HL-60/S4 treated with retinoic acid at 250 ng/mL for 4 days and 3 days (cell line): ENCODE measurements at regions not wholly inside any gene's neighbourhood (a gene's known extent, or its start where the extent isn't known, plus 50 kb on each side); places are given as distances from the start of the nearest gene placed in this dataset.
"Not testable (repeated sequence)": the region's sequence is repeated elsewhere in the genome, so short reads cannot be mapped to it uniquely, and the experiment has no call there.

Experiments
- in situ Hi-C: fragments of 300-500 bp; cut with MboI; formaldehyde crosslinking; loops from 2 replicates; pipeline ENCODE4 v1.7.0; 2022; ENCODE audit warnings: low sequenced_read_pairs

DNA sequence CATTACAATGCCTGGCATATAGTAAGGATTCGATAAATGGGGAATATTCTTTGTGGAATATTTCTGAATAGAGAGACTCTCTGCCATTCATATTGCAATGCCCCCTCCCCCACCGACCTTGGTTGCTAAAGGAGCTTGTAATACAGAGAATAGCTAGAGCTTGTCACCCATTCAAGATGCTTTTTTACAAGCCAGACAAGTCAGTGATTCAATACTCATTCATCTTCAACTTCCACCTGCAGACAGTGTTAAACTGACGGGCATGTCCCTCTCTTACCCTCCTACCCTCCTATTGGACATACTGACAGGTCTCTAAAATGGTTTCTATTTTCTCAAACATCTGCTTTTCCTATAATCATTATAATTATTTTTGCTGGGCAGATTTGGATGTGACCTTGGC, 257.4 kb downstream of the KCNJ2 start:
- in situ Hi-C loops = no loop called here

DNA sequence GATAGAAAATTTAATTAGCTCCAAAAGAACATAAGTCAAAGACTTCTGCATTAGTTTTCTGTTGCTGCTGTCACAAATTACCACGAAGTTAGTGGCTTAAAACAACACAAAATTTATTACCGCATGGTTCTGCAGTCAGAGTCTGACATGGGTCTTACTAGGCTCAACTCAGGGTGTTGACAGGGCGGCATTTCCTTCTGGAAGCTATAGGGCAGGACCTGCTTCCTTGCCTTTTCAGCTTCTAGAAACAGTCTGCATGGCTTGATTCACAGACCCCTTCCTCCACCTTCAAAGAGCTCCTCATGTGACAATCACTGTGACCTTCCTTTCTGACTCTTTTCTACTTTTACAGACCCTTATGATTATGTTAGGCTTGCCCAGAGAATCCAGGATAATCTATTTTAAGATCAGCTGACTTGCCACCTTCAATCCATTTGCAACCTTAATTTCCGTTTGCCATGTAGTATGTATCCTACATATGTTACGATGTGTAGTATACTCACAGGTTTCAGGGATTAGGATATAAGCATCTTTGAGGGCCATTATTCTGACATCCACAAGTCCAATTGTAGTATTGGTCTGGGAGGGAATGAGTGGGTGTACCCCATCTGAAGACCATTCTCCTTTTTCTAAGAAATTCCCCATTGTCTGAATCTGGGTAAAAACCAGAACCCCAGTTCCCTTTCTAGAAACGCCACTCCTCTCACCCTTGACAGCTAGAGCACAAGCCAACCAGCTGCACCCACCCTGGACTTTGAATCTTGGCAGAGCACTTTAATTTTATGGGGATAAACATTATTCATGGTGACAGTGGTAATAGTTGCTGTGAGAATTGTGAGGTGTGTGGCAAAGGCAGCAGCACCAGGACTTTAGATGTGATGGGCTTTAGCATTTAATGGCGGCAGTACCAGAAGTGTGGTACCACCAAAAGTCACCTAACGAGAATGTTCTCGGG, 265.5 kb downstream of the KCNJ2 start:
- in situ Hi-C loops = no loop called here

DNA sequence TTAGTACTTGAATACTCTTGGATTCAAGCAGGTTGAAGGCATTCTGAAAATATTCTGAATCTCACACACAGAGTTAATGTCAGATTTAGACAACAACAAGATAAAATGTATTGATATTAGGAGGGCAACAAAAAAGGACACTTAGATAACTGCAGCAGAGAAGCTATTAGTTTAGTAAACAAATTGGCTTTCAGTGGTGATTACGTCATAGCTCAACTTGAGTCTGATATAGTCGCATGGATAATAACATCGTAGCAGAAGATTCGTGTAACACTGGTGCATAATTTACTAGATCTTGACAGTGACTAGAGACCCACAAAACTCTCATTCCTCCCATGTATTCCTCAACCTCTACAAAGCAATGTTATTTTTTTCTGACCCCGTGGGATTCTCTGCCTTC, 268.3 kb downstream of the KCNJ2 start:
- in situ Hi-C loops = no loop called here

DNA sequence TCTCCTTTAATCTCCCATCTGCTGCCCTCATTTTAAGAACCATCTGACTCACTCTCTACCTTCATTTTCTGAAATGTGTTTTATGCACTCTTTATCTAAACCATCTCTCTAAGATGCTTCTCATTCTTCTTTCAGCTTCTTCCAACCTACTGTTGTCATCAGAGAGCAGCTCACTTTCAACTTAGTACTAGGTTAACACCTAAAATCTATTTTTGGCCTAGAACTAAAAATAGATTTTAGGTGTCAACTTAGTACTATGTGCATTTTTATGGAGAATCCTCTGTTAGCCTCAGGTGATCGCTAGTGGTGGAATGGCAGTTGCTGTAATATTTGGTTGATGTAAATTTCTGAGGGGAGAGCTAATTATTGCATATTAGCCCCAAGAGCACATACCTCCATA, 277.1 kb downstream of the KCNJ2 start:
- in situ Hi-C loops = no loop called here

DNA sequence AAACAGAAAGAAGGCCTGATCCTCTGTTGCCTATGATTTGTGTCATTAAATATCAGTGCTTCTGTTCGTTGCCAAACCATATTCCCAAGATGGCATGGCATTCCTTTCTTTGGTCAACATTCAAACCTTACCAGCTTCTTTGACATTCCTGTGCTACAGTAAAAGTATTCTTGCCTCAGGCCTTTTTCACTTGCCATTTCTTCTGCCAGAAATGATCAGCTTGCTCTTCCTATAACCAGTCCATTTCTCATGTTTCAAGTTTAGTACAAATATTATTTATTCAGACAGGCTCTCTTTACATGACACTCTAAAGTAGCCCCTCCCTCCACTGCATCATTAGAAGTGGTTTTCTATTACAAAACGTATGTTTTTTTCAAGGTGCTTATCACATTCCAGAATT, 278.3 kb downstream of the KCNJ2 start:
- in situ Hi-C loops = no loop called here

DNA sequence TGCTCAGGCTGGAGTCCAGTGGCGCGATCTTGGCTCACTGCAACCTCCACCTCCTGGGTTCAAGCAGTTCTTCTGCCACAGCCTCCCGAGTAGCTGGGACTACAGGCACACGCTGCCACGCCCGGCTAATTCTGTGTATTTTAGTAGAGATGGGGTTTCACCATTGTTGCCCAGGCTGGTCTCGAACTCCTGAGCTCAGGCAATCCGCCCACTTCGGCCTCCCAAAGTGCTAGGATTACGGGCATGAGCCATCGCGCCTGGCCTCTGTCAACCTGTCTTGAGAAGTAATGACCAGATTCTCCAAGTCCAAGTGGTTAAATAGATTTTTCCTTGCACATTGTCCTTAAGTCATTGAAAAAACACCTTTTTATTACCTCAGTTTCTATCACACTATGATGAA, 283.7 kb downstream of the KCNJ2 start:
- in situ Hi-C loops = not testable (repeated sequence)

- in situ Hi-C loops = no loop called here
Observed at GRCh38 chr17:70454377-70454776, 285.0 kb downstream of the KCNJ2 start.

DNA sequence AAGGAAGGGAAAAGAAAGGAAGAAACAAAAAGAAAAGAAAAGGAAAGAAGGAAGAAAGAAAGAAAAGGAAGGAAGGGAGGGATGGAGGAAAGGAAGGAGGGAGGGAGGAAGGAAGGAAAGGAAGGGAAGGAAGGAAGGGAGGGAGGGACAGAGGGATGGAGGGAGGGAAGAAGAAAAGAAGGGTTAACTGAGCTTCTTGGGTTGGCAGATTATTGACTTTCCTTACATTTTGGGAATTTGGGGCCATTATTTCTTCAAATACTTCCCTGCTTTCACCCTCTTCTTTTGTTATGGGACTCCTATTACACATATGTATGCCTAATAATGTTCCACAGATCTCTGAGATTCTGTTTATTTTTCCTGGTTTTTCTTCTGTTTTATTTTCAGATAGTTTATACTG, 285.6 kb downstream of the KCNJ2 start:
- in situ Hi-C loops = no loop called here

GRCh38 chr17:70464995-70465394, 295.7 kb downstream of the KCNJ2 start:
- in situ Hi-C loops = no loop called here

GRCh38 chr17:70468661-70469060, 299.3 kb downstream of the KCNJ2 start:
- in situ Hi-C loops = no loop called here

GRCh38 chr17:70473049-70473448, 303.7 kb downstream of the KCNJ2 start:
- in situ Hi-C loops = no loop called here

DNA sequence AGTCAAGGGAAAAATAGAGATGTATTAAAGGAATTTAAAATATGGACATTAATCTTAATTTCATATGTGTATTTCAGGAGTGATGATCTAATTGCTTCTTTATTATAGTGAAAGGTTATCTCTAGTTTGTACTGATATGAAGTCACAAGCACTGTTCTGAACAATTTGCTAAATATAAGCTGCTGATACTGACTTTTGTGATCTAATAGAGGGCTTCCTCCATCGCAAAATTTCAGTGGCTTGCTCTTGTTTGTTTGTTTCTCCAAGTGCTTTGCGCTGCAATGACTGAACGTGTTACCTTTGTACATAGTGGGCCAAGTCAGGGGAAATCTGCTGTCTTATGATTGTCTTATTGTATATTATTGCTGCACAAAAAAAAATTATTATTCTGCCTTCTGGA, 307.0 kb downstream of the KCNJ2 start:
- in situ Hi-C loops = no loop called here

DNA sequence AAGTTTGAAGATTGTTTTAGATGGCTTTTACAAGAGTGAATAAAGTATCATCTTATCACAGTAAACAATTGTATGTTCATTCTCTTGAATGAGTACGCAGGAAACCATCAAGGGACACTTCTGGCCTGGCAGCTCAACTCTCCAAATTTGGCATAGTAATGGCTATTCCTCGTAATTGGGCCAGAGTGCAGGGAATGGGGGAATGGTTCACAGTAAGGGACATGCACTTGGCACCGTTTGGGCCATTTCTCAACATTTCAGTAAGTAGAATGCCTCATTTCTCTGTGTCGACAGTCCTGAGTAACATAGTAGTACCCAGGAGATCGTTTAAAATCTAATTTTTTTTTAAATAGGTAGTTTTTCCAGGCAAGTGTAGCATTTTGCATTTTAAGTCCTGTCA, 309.6 kb downstream of the KCNJ2 start:
- in situ Hi-C loops = no loop called here

DNA sequence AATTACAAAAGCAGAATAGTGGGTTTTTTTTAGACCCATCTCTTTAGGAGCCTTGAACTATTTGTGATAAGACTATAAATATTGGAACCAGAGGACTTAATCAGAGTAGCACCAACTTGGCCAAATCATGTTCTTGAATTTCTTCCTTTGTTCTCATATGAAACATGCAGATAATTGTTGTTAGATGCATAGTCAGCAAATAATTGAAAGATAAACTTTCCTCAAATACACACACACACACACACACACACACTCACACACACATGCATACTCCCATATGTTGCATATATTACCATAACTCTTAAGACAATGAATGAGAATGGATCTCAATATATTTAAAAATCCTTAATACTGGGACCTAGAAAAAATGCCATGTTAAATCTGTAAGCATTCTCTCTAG, 310.4 kb downstream of the KCNJ2 start:
- in situ Hi-C loops = no loop called here

- in situ Hi-C loops = no loop called here
Observed at GRCh38 chr17:70483624-70484023, 314.3 kb downstream of the KCNJ2 start.

GRCh38 chr17:70484050-70484449, 314.7 kb downstream of the KCNJ2 start:
- in situ Hi-C loops = no loop called here

GRCh38 chr17:70484496-70484895, 315.2 kb downstream of the KCNJ2 start:
- in situ Hi-C loops = no loop called here

GRCh38 chr17:70492368-70492767, 323.0 kb downstream of the KCNJ2 start:
- in situ Hi-C loops = no loop called here

- in situ Hi-C loops = no loop called here
Observed at GRCh38 chr17:70493277-70493874, 324.0 kb downstream of the KCNJ2 start.

- in situ Hi-C loops = no loop called here
Observed at GRCh38 chr17:70498631-70499030, 329.3 kb downstream of the KCNJ2 start.

DNA sequence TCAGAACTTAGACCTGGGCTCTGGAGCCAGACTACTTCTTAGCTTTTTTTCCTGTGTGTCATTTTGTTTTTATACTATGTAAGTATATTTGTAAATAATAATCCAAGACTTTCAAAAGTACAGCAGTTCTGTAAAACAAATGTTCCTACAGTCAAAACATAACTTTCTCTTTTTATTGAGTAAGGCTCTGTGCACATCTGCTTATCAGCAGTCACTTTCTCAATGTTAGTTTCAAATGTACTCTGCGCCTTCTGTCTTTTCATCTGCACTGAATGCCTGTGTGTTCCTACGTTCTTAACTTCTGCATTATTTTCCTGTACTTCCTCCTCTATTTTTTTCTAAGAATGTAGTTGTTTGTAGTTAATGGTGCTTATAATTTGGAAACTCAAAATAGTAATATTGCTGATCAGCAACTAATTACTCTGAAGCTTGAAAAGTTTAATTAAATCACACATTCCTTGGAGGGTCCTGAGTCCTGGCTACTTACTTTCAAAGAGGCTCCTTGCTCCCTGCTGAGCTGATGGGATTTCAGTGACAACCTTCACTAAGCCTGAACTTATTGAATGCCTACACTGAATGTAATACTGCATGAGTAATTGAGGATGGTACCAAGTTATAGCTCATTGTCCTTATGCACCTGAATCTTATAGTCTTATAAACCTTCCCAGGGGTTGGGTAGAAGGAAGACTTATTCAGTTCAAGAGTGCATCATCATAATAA, 329.9 kb downstream of the KCNJ2 start:
- in situ Hi-C loops = no loop called here

DNA sequence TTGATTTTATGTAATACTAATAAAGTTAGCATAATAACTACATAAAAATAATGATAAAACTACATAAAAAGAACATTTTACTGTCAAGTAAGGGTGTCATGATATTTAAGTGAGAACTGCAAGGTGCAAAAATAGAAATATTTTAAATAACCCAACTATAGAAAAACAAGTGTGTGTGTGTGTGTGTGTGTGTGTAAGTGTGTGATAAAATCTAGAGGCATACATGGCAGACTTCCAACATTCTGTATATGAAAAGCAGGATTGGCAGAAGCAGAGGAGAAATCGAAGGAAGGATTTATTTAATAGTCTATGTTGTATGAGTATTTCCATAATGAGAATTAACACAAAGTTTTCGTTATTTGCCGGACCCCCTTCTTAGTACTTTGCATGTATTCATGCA, 334.1 kb downstream of the KCNJ2 start:
- in situ Hi-C loops = no loop called here
